Stimulated activated CD8-positive, alpha-beta memory T cell treated with anti-CD3 and anti-CD28 coated beads, Interleukin-4, amount 100 ng/mL, for 24 hours (primary cell): ENCODE measurements at regions not wholly inside any gene's neighbourhood (a gene's known extent, or its start where the extent isn't known, plus 50 kb on each side); places are given as distances from the start of the nearest gene placed in this dataset.
"Not testable (repeated sequence)": the region's sequence is repeated elsewhere in the genome, so short reads cannot be mapped to it uniquely, and the experiment has no call there.

Experiments
- DNase-seq: peaks from one replicate; pipeline ENCODE4 v3.0.0-alpha.2; 2020; ENCODE audit warnings: low read depth

DNA sequence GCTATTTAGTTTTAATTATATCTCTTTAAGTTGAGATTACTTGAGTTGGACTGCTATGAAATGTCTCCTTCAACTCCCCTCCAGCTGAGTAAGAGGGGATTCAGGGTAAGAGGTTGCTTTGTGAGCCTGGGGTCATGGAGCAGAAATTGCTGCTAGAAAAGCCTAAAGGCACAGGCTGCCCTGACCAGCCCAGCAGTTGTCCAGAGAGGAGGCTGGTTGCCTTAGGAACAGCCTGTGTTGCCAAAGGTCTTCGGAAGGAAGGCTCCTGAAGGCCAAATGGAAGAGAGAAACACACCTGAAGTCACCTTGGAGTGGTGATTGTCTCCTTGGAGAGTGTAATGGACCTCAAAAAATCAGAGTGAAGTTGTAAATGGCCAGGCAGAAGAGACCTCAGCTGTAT, 235.5 kb upstream of the PDE3A start:
- DNase-seq, result no peak

DNA sequence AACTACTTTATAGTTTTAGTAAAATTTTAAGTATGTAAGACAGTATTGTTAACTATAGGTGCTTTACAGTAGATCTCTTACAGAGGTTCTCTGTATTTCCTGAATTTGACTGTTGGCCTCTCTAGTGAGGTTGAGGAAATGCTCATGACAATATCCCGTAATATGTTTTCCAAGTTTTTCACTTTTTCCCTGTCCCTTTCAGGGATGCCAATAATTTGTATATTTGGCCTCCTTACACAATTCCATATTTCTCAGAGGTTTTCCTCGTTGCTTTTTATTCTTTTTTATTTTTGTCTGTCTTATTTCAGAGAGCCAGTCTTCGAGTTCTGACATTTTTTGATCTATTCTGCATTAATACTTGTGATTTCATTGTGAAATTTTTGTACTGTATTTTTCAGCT, 233.7 kb upstream of the PDE3A start:
- DNase-seq, result no peak

GRCh38 chr12:20140751-20141150, 227.6 kb upstream of the PDE3A start:
- DNase-seq, result no peak

GRCh38 chr12:20142316-20142715, 226.0 kb upstream of the PDE3A start:
- DNase-seq, result no peak

DNA sequence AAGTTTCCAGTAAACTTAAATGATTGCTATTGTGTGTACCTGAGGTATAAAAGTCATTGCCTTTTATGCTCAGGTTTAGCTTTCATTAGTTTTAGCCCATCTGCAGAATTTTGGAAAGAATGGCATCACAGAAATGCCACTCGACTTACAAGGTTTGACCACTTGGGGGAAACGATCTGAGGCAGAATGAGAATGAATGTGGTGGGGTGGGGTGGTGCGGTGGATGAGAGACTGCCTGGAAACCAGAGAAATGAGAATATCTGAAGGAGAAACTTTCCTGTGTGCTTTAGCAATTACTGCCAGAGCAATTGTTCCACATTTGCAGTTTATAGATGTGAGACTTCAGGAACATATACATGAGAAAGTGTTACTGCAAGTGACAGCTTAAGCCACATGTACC, 225.4 kb upstream of the PDE3A start:
- no peak for DNase-seq

DNA sequence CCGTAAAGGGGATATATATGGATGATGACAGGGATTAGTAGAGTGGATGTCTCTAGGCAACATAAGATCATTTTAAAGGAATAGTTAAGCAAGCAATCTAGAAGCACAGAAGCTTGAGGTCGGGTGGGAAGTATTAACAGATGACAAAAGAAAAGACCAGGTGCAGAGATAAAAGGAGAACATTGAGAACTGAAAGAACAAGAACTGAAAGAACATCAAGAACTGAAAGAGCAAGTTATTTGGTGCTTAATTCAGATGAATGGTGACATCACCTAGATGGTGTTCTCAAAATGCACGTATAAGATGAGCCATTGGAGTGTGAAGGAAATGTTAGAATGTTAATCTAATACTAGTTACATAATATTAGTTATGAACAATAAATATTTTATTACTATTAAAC, 224.0 kb upstream of the PDE3A start:
- DNase-seq, result no peak

DNA sequence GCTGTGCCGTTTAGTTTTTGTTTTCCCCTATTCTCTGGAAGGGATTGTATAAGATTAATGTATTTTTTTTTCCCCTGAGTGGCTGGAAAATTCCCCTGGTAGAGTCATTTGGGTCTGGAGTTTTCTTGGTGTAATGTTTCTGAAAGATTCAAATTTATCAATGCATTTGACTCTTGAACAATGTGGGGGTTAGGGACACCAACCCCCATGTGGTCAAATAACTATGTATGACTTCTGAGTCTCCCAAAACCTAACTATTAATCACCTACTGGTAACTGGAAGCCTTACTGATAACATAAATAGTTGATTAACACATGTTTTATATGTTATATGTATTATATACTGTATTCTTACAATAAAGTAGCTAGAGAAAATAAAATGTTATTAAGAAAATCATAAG, 220.1 kb upstream of the PDE3A start:
- no peak for DNase-seq

DNA sequence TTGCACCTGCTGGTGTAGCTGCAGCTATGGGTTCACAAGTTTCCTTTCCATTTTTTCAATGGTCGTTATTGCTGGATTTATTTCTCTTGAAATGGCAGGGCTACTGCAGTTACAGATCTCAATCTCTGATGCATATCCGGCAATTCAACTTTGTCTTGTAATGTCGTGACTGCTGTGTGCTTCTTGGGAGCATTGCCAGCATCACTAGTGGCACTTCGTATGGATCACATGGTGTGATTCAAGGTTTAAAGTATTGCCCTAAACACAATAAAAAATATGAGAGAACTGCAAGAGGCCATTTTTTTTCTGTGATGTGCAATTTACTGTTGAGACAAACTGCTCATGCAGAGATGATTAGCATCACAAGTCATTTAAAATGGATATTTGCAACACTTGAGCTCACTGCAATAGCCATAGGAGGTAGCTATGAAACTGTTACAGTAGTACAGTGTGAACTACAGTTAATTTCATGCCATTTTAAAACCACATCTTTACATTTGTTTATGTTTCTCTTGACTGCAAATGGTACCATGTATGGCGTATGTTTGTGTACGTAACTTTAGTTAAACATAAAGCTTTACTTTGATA, 217.4 kb upstream of the PDE3A start:
- DNase-seq, result no peak

DNA sequence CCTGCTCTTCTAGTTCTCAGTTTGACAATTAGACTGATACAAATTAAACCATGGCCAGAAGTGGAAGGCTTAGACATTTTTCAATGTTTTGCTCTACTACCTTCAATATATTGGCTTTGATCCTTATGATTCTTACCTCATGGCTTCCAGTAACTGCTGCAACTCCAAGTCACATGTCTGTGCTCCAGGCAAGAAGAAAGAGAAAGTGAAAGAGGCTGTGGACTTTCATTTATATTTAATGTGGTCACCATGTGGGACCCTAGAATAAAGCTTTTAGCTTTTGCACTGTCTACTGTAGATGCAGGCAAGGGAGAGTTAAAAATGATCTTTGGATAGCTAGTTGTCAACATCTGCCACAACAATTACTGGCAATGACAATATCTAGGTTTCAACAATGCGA, 214.3 kb upstream of the PDE3A start:
- no peak for DNase-seq

DNA sequence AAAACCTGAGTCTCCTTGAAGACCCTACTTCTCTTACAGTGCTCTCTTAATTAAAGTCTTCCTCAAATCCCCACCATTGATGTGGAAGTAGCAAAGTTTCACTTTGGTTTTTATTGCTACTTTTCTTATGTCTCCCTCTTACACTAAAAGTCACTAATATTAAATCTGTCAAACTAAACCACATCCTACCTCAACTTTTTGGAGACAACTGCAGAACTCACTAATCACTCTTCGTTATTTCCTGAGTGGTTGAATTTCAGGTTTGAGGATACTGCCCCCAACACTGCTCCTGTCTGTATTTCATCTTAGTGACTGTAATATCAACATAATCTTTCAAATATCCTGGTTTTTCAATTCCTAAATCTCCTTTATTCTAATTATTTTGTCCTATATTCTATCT, 213.0 kb upstream of the PDE3A start:
- no peak for DNase-seq

- not testable (repeated sequence) for DNase-seq
Observed at GRCh38 chr12:20160899-20161298, 207.4 kb upstream of the PDE3A start.

DNA sequence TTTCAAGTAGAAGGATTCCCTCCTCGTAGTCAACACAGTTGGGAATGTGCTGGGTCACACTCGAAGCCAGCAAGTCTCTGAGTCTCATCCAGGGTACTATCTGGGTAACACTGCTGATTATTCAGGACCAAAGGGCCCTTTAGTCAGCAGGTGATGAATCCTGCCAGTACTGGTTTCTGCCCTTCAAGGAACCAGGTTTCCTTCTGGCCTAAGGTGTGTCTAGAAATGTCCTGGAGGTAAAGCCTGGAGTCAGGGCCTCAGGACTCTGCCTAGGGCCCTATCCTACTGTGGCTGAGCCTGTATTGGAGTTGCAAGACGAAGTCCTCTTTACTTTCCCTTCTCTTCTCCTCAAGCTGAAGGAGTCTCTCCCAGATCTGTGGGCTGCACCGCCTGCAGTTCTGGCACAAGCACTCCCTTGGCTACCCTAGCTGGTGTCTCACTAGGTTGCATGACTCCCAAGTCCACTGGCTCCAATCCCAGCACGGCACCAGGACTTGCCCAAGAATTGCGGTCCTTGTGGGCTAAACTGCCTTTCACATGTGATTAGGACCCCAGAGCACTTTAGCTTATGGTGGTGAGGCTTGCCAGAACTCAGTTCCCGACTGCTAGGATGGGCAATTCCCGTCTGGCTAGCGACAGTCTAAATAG, 193.7 kb upstream of the PDE3A start:
- DNase-seq, result no peak

DNA sequence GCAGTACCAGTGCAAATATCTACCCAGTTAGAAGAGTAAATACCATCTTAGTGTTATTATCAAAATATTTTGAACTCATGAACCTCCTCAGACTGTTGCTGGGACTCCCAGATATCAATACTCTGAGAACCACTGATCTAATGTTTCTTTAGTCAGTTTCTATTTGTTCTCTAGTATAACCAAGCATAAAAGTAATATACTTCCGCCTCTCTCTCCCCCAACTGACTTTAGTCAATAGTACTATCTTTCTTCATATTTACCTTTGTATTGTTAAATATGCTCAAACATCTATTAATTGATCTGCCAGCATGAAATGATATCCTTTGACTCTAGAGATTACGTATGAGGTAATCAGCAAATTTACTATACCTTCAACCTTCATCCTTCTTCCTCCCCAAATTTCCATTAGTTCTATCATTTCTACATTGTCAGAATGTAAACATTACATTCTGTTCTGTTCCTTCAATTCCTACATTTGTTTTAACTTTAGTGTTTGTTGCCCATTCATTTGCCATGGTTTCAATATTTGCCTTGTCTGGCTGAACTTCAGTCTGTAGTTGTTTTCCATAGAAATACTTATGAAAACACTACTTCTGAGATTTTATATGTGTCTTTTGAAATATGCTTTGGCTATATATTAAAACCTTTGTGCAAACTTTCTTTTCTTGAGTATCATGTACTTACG, 192.5 kb upstream of the PDE3A start:
- no peak for DNase-seq

- DNase-seq, result no peak
Observed at GRCh38 chr12:20181416-20182180, 186.7 kb upstream of the PDE3A start.

DNA sequence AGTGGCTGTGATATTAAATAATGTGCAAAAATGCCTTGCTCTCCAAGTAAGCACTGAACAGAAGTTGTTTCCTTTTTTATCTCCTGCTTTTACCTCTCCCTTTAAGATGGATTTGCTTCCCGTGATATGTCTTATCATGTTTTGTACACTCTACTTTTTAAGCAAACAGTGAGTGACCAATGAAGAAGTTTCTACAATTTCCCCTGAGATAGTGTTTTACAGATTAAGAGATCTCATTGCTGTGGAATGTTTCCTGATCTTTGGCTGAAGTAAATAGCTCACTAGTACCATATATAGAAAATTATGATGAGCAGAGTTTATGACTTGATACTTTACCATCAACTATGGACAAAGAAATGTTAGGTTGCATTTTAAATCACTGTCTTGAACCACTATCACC, 184.8 kb upstream of the PDE3A start:
- no peak for DNase-seq

GRCh38 chr12:20184514-20184913, 183.8 kb upstream of the PDE3A start:
- no peak for DNase-seq

GRCh38 chr12:20187456-20187855, 180.9 kb upstream of the PDE3A start:
- no peak for DNase-seq

DNA sequence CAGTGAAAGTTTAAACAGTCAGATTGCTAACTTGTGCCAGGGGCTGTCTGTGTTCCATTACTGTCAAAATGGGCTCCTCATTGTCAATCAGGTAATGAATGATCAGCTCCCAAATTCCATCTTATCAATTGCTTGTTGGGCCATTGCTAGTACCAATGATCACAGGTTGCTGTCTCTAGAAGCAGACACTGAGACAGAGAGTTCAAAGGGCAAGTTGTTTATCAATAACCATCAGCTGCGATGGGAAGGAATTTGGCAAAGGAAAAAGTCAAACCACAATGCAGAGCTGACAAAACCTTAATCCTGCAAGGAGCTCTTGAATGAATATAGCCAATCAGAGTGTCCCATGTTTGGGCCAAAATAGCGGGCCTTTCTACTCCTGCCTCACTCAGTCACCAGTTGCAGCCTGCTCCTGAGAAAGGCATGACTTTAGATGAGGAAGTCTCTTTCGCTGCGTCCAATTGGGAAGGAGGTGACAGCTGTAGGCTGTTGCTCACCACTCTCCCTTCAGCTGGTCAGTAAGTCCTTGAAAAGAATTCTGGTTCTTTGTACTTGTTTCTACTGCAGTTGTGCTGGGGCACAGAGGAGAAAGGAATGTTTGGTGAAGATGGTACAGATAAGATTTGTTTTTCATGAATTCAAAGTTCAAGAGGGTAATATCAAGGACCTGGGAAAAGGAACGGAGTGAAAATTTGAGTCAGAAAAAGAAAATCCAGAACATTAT, 179.2 kb upstream of the PDE3A start:
- no peak for DNase-seq

DNA sequence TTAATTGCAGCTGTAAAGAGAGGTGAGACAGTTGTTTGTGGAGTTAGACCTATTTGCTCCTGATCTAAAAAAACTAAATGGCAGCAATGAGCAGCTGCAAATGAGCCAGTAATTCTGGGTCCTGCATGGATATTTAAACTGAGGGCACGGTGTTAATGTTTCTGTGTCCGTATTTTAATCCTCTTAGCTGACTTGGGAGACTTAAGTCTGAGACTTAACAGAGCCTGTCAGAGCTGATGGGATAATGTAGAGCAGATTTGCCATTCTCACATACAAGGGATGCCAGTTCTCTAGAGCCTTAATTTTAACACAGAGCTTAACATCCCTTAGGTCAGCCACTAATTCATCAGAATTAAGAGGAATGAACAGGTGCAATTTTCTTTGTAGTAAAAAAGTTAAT, 178.6 kb upstream of the PDE3A start:
- no peak for DNase-seq

- DNase-seq, result no peak
Observed at GRCh38 chr12:20194171-20194570, 174.2 kb upstream of the PDE3A start.

- DNase-seq, result no peak
Observed at GRCh38 chr12:20196767-20197166, 171.6 kb upstream of the PDE3A start.

GRCh38 chr12:20197411-20197810, 170.9 kb upstream of the PDE3A start:
- DNase-seq, result no peak
